ENCODE measurements at regions not wholly inside any gene's neighbourhood (a gene's known extent, or its start where the extent isn't known, plus 50 kb on each side); places are given as distances from the start of the nearest gene placed in this dataset.

DNA sequence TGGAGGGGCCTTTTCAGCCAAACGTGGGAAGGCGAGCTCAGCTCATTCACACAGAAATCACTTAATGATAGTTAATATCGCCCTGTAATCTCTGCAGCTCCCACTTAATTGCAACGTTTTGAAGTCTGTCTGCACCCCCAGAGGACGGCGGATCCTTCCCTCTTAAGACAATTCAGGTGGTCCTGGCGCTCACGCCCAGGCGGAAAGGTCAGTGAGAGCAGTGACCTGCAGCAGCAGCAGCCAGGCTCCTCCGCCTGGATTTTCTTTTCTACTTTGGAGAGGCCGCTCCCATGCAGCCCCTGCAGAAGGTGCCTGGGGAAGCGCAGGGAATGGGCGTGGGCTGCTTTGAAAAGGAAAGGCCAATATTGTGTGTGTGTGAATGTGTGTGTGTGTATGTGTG, 400.9 kb upstream of the IRX1 start:
- TF ChIP-seq, protein P1, sequence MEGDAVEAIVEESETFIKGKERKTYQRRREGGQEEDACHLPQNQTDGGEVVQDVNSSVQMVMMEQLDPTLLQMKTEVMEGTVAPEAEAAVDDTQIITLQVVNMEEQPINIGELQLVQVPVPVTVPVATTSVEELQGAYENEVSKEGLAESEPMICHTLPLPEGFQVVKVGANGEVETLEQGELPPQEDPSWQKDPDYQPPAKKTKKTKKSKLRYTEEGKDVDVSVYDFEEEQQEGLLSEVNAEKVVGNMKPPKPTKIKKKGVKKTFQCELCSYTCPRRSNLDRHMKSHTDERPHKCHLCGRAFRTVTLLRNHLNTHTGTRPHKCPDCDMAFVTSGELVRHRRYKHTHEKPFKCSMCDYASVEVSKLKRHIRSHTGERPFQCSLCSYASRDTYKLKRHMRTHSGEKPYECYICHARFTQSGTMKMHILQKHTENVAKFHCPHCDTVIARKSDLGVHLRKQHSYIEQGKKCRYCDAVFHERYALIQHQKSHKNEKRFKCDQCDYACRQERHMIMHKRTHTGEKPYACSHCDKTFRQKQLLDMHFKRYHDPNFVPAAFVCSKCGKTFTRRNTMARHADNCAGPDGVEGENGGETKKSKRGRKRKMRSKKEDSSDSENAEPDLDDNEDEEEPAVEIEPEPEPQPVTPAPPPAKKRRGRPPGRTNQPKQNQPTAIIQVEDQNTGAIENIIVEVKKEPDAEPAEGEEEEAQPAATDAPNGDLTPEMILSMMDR (IDR thresholded peaks at IDR 0.05) = no peak
- TF ChIP-seq ELF1 (IDR thresholded peaks at IDR 0.05) (no peak), FOSL2 (IDR thresholded peaks at IDR 0.05; ENCODE audit: borderline replicate concordance, low read depth) (no peak), YY1 (IDR thresholded peaks at IDR 0.05; ENCODE audit: low read depth) (no peak)
